Naive thymus-derived CD8-positive, alpha-beta T cell (primary cell): ENCODE measurements at regions not wholly inside any gene's neighbourhood (a gene's known extent, or its start where the extent isn't known, plus 50 kb on each side); places are given as distances from the start of the nearest gene placed in this dataset.
"Not testable (repeated sequence)": the region's sequence is repeated elsewhere in the genome, so short reads cannot be mapped to it uniquely, and the experiment has no call there.

ENCODE experiments used
- ATAC-seq, 2 donors: fragments of 150-1000 bp; cut with Tn5 transposase in 1 of 2; sonication (Bioruptor Pico), chemical (Tn5 transposase) in 1 of 2; 1 replicate in 1 of 2; 2 replicates in 1 of 2; pipeline ENCODE4 v1.10.0; 2021; ENCODE audit warnings: mild to moderate bottlenecking in 2 of 2, moderate library complexity in 2 of 2
- POLR2A ChIA-PET: fragments of 350-600 bp; sonication (Branson Sonifier 250); formaldehyde crosslinking; loops from one replicate; lab custom pipeline; 2021; ENCODE audit warnings: antibody characterized with exemption; lab: Charles Lee
- DNase-seq, 10 donors: peaks; one replicate each; pipeline versions ENCODE4 v3.0.0 to v3.0.0-alpha.2; 2020 to 2022
- H3K27ac Mint-ChIP-seq, 10 donors: one replicate each; pipeline ENCODE4 v1.8.0; 2020 to 2022; ENCODE audit warnings: mild to moderate bottlenecking in 10 of 10, mixed read lengths in 10 of 10, moderate library complexity in 4 of 10, inconsistent platforms in 1 of 10
- H3K27me3 Mint-ChIP-seq, 5 donors: one replicate each; pipeline ENCODE4 v1.8.0; 2021 to 2022; ENCODE audit warnings: mixed read lengths in 5 of 5
- H3K36me3 Mint-ChIP-seq, 3 donors: one replicate each; pipeline ENCODE4 v1.8.0; 2020 to 2022; ENCODE audit warnings: mixed read lengths in 3 of 3, mild to moderate bottlenecking in 2 of 3, inconsistent platforms in 1 of 3
- H3K4me1 Mint-ChIP-seq, 4 donors: one replicate each; pipeline ENCODE4 v1.8.0; 2021 to 2022; ENCODE audit warnings: mixed read lengths in 4 of 4
- H3K4me3 Mint-ChIP-seq, 10 donors: one replicate each; pipeline ENCODE4 v1.8.0; 2020 to 2022; ENCODE audit warnings: mild to moderate bottlenecking in 10 of 10, mixed read lengths in 10 of 10, moderate library complexity in 6 of 10, inconsistent platforms in 1 of 10
- H3K9me3 Mint-ChIP-seq, 9 donors: one replicate each; pipeline ENCODE4 v1.8.0; 2020 to 2022; ENCODE audit warnings: mixed read lengths in 9 of 9, mild to moderate bottlenecking in 3 of 9, inconsistent platforms in 1 of 9, moderate library complexity in 1 of 9

GRCh38 chr3:26989037-26989436, 366.5 kb downstream of the LRRC3B start:
- Mint-ChIP-seq H3K4me3 (no peak overlapping the region), H3K4me1 (no peaks in the 10 kb centered on the region), H3K9me3 (peaks cover 0 to 14% (median 8%) of the 10 kb centered on the region in 9 donors), H3K36me3 (no peaks in the 10 kb centered on the region), H3K27me3 (peaks cover 0 to 14% (median 0%) of the 10 kb centered on the region in 5 donors), H3K27ac (no peak overlapping the region)
- no peak for ATAC-seq
- no peak for DNase-seq
- POLR2A ChIA-PET = no interaction called here

- Mint-ChIP-seq H3K9me3 (peaks cover 0 to 23% (median 9%) of the 10 kb centered on the region in 9 donors), H3K4me1 (no peaks in the 10 kb centered on the region), H3K36me3 (no peaks in the 10 kb centered on the region), H3K27ac (no peak overlapping the region), H3K4me3 (no peak overlapping the region), H3K27me3 (peaks cover 0 to 13% (median 0%) of the 10 kb centered on the region in 5 donors)
- no peak for ATAC-seq
- POLR2A ChIA-PET = no interaction called here
- DNase-seq = no peak
Observed at GRCh38 chr3:26997226-26997625, 372.0 kb downstream of the NEK10 start.

GRCh38 chr3:27010834-27011233, 358.3 kb downstream of the NEK10 start:
- DNase-seq (no peak), ATAC-seq (no peak)
- H3K36me3 Mint-ChIP-seq = no peaks in the 10 kb centered on the region
- no peak overlapping the region for H3K27ac Mint-ChIP-seq
- H3K27me3 Mint-ChIP-seq = peaks cover 0 to 4% (median 0%) of the 10 kb centered on the region in 5 donors
- peaks cover 0 to 10% (median 3%) of the 10 kb centered on the region in 9 donors for H3K9me3 Mint-ChIP-seq
- POLR2A ChIA-PET = no interaction called here
- H3K4me1 Mint-ChIP-seq = no peaks in the 10 kb centered on the region
- H3K4me3 Mint-ChIP-seq = no peak overlapping the region

- Mint-ChIP-seq H3K9me3 (peaks cover 0 to 16% (median 0%) of the 10 kb centered on the region in 9 donors), H3K27me3 (peaks cover 0 to 4% (median 0%) of the 10 kb centered on the region in 5 donors), H3K4me1 (no peaks in the 10 kb centered on the region), H3K4me3 (no peak overlapping the region), H3K27ac (no peak overlapping the region), H3K36me3 (no peaks in the 10 kb centered on the region)
- DNase-seq (no peak), ATAC-seq (no peak)
- POLR2A ChIA-PET = no interaction called here
Observed at GRCh38 chr3:27022096-27022761, 347.0 kb downstream of the NEK10 start.

- no peak for DNase-seq
- Mint-ChIP-seq H3K4me3 (no peak overlapping the region), H3K4me1 (no peaks in the 10 kb centered on the region), H3K9me3 (peaks cover 0 to 23% (median 2%) of the 10 kb centered on the region in 9 donors), H3K36me3 (no peaks in the 10 kb centered on the region), H3K27ac (no peak overlapping the region), H3K27me3 (peaks cover 0 to 8% (median 0%) of the 10 kb centered on the region in 5 donors)
- ATAC-seq = no peak
- POLR2A ChIA-PET = no interaction called here
Observed at GRCh38 chr3:27024493-27024892, 344.7 kb downstream of the NEK10 start.

GRCh38 chr3:27025718-27026117, 343.5 kb downstream of the NEK10 start:
- H3K27me3 Mint-ChIP-seq = peaks cover 0 to 8% (median 0%) of the 10 kb centered on the region in 5 donors
- DNase-seq = no peak
- POLR2A ChIA-PET = no interaction called here
- no peaks in the 10 kb centered on the region for H3K36me3 Mint-ChIP-seq
- peaks cover 0 to 16% (median 0%) of the 10 kb centered on the region in 9 donors for H3K9me3 Mint-ChIP-seq
- H3K4me3 Mint-ChIP-seq = no peak overlapping the region
- no peak for ATAC-seq
- no peaks in the 10 kb centered on the region for H3K4me1 Mint-ChIP-seq
- no peak overlapping the region for H3K27ac Mint-ChIP-seq

- no peak overlapping the region for H3K4me3 Mint-ChIP-seq
- H3K4me1 Mint-ChIP-seq = peaks cover 0 to under 1% (median 0%) of the 10 kb centered on the region in 4 donors
- H3K27me3 Mint-ChIP-seq = peaks cover 0 to 11% (median 1%) of the 10 kb centered on the region in 5 donors
- no peak for DNase-seq
- H3K36me3 Mint-ChIP-seq = no peaks in the 10 kb centered on the region
- ATAC-seq = no peak
- peaks cover 0 to 16% (median 0%) of the 10 kb centered on the region in 9 donors for H3K9me3 Mint-ChIP-seq
- POLR2A ChIA-PET = no interaction called here
- no peak overlapping the region for H3K27ac Mint-ChIP-seq
Observed at GRCh38 chr3:27031476-27031875, 337.7 kb downstream of the NEK10 start.

- Mint-ChIP-seq H3K27ac (no peak overlapping the region), H3K36me3 (no peaks in the 10 kb centered on the region), H3K4me3 (no peak overlapping the region), H3K4me1 (peaks cover 0 to 2% (median 0%) of the 10 kb centered on the region in 4 donors), H3K9me3 (peaks cover 0 to 11% (median 0%) of the 10 kb centered on the region in 9 donors), H3K27me3 (peaks cover 0 to 8% (median 1%) of the 10 kb centered on the region in 5 donors)
- ATAC-seq (no peak), DNase-seq (no peak)
- POLR2A ChIA-PET = no interaction called here
Observed at GRCh38 chr3:27034255-27034654, 334.9 kb downstream of the NEK10 start.

- Mint-ChIP-seq H3K4me3 (no peak overlapping the region), H3K27ac (no peak overlapping the region)
- no peak for ATAC-seq
Observed at GRCh38 chr3:27040674-27041073, 328.5 kb downstream of the NEK10 start.

GRCh38 chr3:27042541-27042940, 326.6 kb downstream of the NEK10 start:
- ATAC-seq, POLR2A ChIA-PET, H3K27ac Mint-ChIP-seq, H3K4me1 Mint-ChIP-seq, H3K27me3 Mint-ChIP-seq, H3K4me3 Mint-ChIP-seq, H3K36me3 Mint-ChIP-seq, DNase-seq: not testable (repeated sequence)
- H3K9me3 Mint-ChIP-seq = peaks cover 0 to 13% (median 0%) of the 10 kb centered on the region in 9 donors

More at GRCh38 chr3:27040674-27041073, 328.5 kb downstream of the NEK10 start:
- peaks cover 0 to 2% (median 0%) of the 10 kb centered on the region in 4 donors for H3K4me1 Mint-ChIP-seq
- POLR2A ChIA-PET = no interaction called here
- no peaks in the 10 kb centered on the region for H3K36me3 Mint-ChIP-seq
- peaks cover 0 to 11% (median 0%) of the 10 kb centered on the region in 9 donors for H3K9me3 Mint-ChIP-seq
- H3K27me3 Mint-ChIP-seq = peaks cover 0 to 6% (median 0%) of the 10 kb centered on the region in 5 donors
- DNase-seq = no peak

GRCh38 chr3:27043328-27043955, 325.7 kb downstream of the NEK10 start:
- Mint-ChIP-seq H3K9me3 (peaks cover 0 to 13% (median 0%) of the 10 kb centered on the region in 9 donors), H3K36me3 (no peaks in the 10 kb centered on the region), H3K27me3 (peaks cover 0 to 6% (median 0%) of the 10 kb centered on the region in 5 donors), H3K4me3 (no peak overlapping the region), H3K4me1 (no peaks in the 10 kb centered on the region), H3K27ac (no peak overlapping the region)
- DNase-seq (no peak), ATAC-seq (no peak)
- POLR2A ChIA-PET = no interaction called here

GRCh38 chr3:27044931-27045481, 324.2 kb downstream of the NEK10 start:
- H3K4me1 Mint-ChIP-seq = no peaks in the 10 kb centered on the region
- no peaks in the 10 kb centered on the region for H3K36me3 Mint-ChIP-seq
- H3K27me3 Mint-ChIP-seq = peaks cover 0 to 10% (median 0%) of the 10 kb centered on the region in 5 donors
- H3K9me3 Mint-ChIP-seq = peaks cover 0 to 13% (median 4%) of the 10 kb centered on the region in 9 donors
- no peak for ATAC-seq
- DNase-seq = no peak
- H3K27ac Mint-ChIP-seq = no peak overlapping the region
- POLR2A ChIA-PET = no interaction called here
- H3K4me3 Mint-ChIP-seq = no peak overlapping the region

- H3K27ac Mint-ChIP-seq = no peak overlapping the region
- POLR2A ChIA-PET = no interaction called here
- H3K4me3 Mint-ChIP-seq = no peak overlapping the region
- no peak for DNase-seq
- H3K9me3 Mint-ChIP-seq = peaks cover 5 to 16% (median 12%) of the 10 kb centered on the region in 9 donors
- peaks cover 0 to 10% (median 0%) of the 10 kb centered on the region in 5 donors for H3K27me3 Mint-ChIP-seq
- H3K36me3 Mint-ChIP-seq = no peaks in the 10 kb centered on the region
- no peaks in the 10 kb centered on the region for H3K4me1 Mint-ChIP-seq
- ATAC-seq = no peak
Observed at GRCh38 chr3:27046351-27046750, 322.8 kb downstream of the NEK10 start.
